NCI-H2081 (cell line): ENCODE measurements at regions not wholly inside any gene's neighbourhood (a gene's known extent, or its start where the extent isn't known, plus 50 kb on each side); places are given as distances from the start of the nearest gene placed in this dataset.

ENCODE experiments used
- DNase-seq, 2 experiments: peaks; one replicate each; lab custom pipeline; 2025; lab: John Stamatoyannopoulos, UW

GRCh38 chr2:176540995-176541394 lies 271.8 kb downstream of the MTX2 start:
- no peak for DNase-seq

GRCh38 chr2:176542476-176542875 lies 273.2 kb downstream of the MTX2 start:
- DNase-seq, result no peak

GRCh38 chr2:176544557-176544956 lies 275.3 kb downstream of the MTX2 start:
- no peak for DNase-seq

GRCh38 chr2:176544991-176545956 lies 276.0 kb downstream of the MTX2 start:
- DNase-seq, result no peak

GRCh38 chr2:176546550-176546949 lies 277.3 kb downstream of the MTX2 start:
- DNase-seq, result no peak

- no peak for DNase-seq
These were observed 283.4 kb downstream of the MTX2 start for GRCh38 chr2:176552501-176553135.

GRCh38 chr2:176553685-176554100 lies 284.5 kb downstream of the MTX2 start:
- DNase-seq, result peak; percentile 87 to 90

- DNase-seq, result peak; percentile 72 to 81
These were observed 285.1 kb downstream of the MTX2 start for GRCh38 chr2:176554101-176555048.

- no peak for DNase-seq
These were observed 285.9 kb downstream of the MTX2 start for GRCh38 chr2:176555112-176555511.

GRCh38 chr2:176555781-176556180 lies 286.5 kb downstream of the MTX2 start:
- DNase-seq, result no peak

- no peak for DNase-seq
These were observed 287.1 kb downstream of the MTX2 start for GRCh38 chr2:176556373-176556772.

- DNase-seq, result no peak
These were observed 288.6 kb downstream of the MTX2 start for GRCh38 chr2:176557821-176558220.

GRCh38 chr2:176558574-176559140 lies 289.4 kb downstream of the MTX2 start:
- DNase-seq, result no peak

GRCh38 chr2:176560296-176560695 lies 291.1 kb downstream of the MTX2 start:
- DNase-seq, result no peak

- no peak for DNase-seq
These were observed 292.5 kb downstream of the MTX2 start for GRCh38 chr2:176561706-176562105.

GRCh38 chr2:176562359-176563078 lies 293.3 kb downstream of the MTX2 start:
- DNase-seq, result no peak

- DNase-seq, result peak in 1 of 2 experiments; percentile 7
These were observed 296.5 kb downstream of the MTX2 start for GRCh38 chr2:176565641-176566323.

- DNase-seq, result no peak
These were observed 297.3 kb downstream of the MTX2 start for GRCh38 chr2:176566496-176566895.

- DNase-seq, result no peak
These were observed 297.7 kb downstream of the MTX2 start for GRCh38 chr2:176566961-176567360.

- no peak for DNase-seq
These were observed 298.1 kb downstream of the MTX2 start for GRCh38 chr2:176567361-176567760.
